RWPE1 (cell line): ENCODE measurements at regions not wholly inside any gene's neighbourhood (a gene's known extent, or its start where the extent isn't known, plus 50 kb on each side); places are given as distances from the start of the nearest gene placed in this dataset.

ENCODE experiments used
- CTCF ChIA-PET: fragments of 350-600 bp; sonication (Branson Sonifier 250); formaldehyde crosslinking; extraction: SDS; loops from one replicate; lab custom pipeline; 2021; lab: Yijun Ruan, JAX
- POLR2A ChIA-PET: fragments of 400-600 bp; formaldehyde crosslinking; extraction: SDS; loops from one replicate; lab custom pipeline; 2020; ENCODE audit warnings: antibody characterized with exemption; ENCODE audit not compliant: low non-redundant PET; lab: Yijun Ruan, JAX
- DNase-seq: peaks from one replicate; pipeline ENCODE4 v3.0.0; 2012; ENCODE audit warnings: low spot score
- H3K27ac ChIP-seq: fragments of 450-650 bp; 2 replicates; pipeline ENCODE4 v1.5.1; 2017
- CTCF ChIP-seq: fragments of 450-650 bp; conservative IDR thresholded peaks from 2 replicates; pipeline ENCODE4 v1.5.1; 2017; ENCODE audit warnings: low read depth, mild to moderate bottlenecking

GRCh38 chr10:31186225-31187000 is 132.6 kb upstream of the ZEB1 start:
- TF ChIP-seq CTCF = no peak
- ChIA-PET CTCF (no interaction called here), POLR2A (no interaction called here)
- DNase-seq = no peak
- H3K27ac ChIP-seq = no peak overlapping the region

GRCh38 chr10:31187182-31187581 is 131.8 kb upstream of the ZEB1 start:
- no peak overlapping the region for H3K27ac ChIP-seq
- ChIA-PET CTCF (no interaction called here), POLR2A (no interaction called here)
- no peak for DNase-seq
- TF ChIP-seq CTCF = no peak

DNA sequence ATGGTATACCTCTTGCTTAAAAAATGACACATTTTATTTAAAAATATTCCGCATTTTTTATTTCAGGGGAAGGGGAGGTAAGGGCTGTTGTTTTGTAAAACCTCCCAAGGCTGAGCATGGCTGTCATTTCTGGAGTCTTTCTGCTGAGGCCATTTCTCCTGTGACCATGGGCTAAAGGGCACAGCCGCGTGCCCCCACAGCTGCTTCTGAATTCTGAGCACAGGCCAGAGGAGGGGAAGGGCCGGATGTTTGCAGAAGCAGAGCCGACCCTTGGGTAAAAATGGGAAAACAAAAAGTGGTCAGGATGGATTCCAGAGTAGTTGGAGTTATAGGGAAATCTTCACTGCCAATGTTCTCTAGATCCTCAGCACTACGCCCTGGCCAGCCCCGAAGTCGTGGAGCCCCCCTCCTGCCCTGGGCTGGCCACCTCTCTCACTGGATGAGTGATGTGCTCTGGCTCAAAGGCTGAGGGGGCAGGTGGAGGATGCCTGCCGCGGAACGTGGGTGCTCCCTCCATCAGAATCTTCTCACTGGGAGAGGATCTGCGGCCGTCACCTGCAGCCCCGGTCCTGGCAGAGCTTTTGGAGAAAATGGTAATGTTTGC is 131.3 kb upstream of the ZEB1 start:
- ChIA-PET POLR2A (no interaction called here), CTCF (no interaction called here)
- no peak for DNase-seq
- H3K27ac ChIP-seq = no peak overlapping the region
- no peak for TF ChIP-seq CTCF

DNA sequence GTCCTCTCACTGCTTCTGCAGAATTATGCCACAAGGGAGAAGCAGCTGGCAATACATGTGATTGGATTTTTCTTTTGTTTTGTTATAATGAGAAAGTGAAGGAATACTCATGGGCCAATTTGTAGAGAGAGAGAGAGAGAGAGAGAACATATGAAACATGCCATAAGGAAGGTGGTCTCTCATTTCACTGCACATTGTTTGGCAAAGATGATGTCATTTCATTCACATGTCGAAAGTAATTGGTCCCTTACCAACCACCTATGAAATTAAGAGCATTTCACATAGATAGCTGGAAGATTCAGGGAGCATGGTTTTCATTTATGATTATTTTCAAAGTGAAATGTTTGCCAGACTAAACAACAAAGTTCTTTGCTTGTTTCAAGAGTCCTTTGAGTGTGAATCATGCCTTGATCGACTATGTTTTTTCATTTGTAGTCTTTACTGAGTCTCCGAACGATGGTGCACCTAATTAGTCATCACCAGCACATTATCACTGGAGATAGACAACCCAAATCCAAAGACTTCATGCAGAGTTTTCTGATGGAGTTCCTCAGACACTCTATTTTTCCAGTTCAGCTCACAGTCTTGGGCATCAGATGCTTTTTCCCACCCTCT is 130.1 kb upstream of the ZEB1 start:
- TF ChIP-seq CTCF = no peak
- H3K27ac ChIP-seq = no peak overlapping the region
- CTCF ChIA-PET = no interaction called here
- no peak for DNase-seq
- POLR2A ChIA-PET = no interaction called here

- ChIA-PET POLR2A (no interaction called here), CTCF (interaction anchor here (0.6 kb wide), 1 partner anchor 10 kb away, joined by 3 read pairs; no protein-coding TSS in a partner anchor)
- TF ChIP-seq CTCF = no peak
- no peak overlapping the region for H3K27ac ChIP-seq
- DNase-seq = no peak
Observed at GRCh38 chr10:31190488-31190887, 128.5 kb upstream of the ZEB1 start.

GRCh38 chr10:31192475-31192874 is 126.5 kb upstream of the ZEB1 start:
- ChIA-PET CTCF (no interaction called here), POLR2A (no interaction called here)
- H3K27ac ChIP-seq = no peak overlapping the region
- TF ChIP-seq CTCF = no peak
- no peak for DNase-seq
